HG03442 (cell line): ENCODE measurements at regions not wholly inside any gene's neighbourhood (a gene's known extent, or its start where the extent isn't known, plus 50 kb on each side); places are given as distances from the start of the nearest gene placed in this dataset.
"Not testable (repeated sequence)": the region's sequence is repeated elsewhere in the genome, so short reads cannot be mapped to it uniquely, and the experiment has no call there.

Experiments
- ATAC-seq: cut with Tn5 transposase; IDR thresholded peaks from one replicate; pipeline ENCODE4 v1.9.1; 2021; ENCODE audit warnings: mild to moderate bottlenecking, moderate library complexity; ENCODE audit not compliant: unreplicated experiment

DNA sequence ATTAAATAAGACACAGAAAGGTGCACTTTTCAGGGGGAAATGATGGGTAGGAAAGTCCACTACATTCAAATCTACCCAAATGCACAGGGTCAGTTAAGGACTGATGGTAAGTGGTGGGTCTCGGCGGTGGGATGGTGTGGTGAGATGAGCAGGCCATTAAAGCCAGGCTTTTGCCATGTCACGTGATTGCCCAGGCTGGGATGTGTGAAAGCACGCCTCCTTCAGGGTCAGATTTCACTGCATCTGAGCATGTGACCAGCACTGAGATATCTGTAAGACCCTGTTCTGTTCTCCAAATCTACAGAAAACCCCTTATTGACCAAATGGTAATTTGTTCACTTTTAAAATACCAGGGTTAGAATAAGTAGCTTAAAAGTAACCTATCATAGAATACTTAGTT, 301.5 kb downstream of the MEX3B start:
- no peak for ATAC-seq

DNA sequence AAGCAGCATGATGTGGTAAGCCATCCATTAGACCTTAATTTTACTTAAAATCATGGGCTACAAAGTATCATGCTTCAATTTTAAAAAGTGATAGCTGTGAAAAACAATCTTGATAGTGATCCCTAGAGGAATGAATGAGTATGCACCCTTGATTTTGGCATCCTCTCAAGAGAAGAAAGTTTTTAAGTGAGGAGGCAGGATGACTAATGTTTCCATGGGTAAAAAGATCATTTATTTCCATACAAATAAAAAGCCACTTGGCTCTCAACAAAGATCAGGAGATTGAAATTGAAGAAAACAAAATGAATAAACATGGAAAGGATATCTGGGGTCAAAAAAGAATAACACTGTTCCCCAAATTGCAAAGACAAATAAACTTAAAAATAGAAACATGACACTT, 305.4 kb downstream of the MEX3B start:
- no peak for ATAC-seq

DNA sequence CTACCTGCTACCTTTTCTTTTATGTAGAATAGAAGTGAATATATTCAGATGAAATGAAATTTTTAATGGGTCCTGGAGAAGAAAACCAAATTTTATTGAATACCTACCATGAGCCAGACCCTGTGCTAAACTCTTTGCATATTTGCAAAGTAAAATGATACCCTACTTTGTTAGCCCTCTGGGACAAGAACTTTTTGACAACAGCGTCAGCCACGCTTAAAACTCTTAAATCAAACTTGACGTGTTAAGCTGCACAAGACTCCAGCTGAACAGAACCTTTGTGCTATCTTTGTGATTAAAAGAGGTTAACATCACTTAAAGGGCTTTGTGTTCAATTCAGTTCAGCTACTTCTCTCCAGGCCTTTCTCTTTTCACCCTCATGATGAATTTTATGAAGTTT, 316.5 kb downstream of the MEX3B start:
- ATAC-seq, result no peak

DNA sequence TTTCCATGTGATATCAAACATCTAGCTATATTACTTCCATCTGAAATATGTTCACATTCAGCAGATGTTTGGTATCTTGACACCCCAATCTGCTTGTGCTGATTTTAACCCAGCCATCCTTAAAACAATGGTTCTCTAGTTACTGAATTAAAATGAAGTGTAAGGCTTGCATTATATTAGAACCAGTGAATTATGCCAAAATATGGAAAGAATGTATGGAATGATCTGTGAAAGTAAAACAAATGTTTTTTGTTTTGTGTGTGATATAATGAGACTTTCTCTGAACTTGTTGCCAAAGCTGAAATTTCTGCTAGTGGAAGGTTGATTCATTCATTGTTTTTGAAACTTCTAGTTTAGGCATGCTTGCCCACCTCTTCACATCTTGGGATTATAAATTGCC, 317.1 kb downstream of the MEX3B start:
- no peak for ATAC-seq

DNA sequence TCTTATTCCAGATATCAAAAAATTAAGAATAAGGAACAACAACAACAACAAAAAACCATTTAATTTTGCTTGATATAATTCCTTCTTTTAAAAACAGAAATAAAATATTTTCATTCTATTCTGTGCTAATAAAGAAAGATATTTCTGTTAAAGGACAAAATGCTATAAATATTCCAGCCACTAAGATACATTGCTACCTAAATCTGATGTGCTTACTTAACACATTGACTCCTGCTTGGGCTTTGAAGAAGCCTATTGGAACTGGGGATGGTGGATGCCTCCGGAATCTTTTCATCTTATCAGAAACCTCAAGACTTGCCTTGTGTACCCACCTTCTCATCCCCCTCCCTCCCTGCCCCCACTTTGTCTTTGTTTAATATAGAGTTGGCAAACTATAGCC, 320.2 kb downstream of the MEX3B start:
- no peak for ATAC-seq

DNA sequence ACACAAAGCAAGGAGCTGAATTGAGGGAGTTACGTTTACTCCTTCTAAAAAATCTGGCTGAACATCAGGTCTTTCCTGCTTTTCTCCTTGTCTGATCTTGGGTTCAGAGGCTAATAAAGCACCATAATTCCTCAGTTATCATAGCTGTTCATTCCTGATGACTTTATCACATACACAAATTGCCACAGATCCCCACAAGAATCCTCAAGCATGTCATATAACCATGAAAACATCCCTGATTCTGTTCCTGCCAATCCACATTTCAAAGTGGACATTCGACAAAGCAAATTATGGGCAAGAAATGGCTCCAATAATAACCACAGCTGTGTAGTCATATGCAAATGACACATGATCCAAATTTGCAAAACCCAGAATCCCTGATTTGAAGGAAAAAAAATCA, 321.3 kb downstream of the MEX3B start:
- ATAC-seq, result no peak

DNA sequence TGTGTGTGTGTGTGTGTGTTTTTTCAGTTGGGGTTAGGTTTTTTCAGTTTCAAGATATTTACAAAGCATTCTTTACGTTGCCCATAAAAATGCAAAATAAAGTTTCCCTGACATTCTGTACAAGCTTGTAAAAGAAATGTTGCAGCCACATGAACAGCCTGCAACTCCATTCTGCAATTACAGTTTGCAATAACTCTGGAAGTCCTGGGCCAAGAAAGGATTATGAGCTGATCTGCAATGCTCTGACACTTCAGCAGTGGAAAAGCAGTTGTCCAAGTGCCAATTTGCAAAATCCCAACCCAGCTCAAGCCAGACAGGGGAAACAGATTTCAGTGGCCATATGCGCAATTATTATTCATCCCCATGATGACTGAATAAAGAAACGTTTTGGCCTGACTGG, 322.1 kb downstream of the MEX3B start:
- ATAC-seq, result no peak

DNA sequence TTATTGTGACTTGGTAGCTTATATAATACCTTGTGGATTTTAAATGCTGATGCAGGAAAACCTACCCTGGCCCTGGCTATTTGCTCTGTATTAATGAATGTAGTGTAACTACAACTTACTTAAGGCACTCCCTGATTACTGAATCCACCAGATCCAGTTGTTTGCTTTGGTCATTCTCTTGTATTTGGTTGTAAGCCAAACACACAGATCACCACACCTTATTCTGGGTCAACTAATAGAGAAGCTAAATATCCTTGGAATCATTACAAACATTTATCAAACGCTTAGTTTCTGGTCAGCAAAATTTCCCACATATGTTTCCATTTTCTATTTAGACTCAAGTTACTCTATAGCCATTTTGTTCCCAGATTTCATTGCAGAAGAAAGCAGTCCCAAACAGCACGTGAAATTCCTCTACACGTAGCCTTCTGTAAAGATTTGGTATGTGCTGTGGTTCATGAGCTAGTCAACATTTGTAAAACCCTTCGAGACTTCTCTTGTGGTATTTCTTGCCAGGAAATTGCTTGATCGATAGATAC, 322.6 kb downstream of the MEX3B start:
- ATAC-seq, result no peak

DNA sequence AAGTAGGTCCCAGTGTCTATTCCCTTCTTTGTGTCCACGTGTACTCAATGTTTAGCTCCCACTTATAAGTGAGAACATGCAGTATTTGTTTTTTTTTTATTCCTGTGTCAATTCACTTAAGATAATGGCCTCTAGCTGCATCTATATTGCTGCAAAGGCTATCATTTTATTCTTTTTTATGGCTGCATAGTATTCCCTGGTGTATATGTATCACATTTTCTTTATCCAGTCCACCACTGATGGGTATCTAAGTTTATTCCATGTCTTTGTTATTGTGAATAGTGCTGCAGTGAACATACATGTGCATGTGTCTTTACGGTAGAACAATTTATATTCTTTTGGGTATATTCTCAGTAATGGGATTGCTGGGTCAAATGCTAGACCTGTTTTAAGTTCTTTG, 329.4 kb downstream of the MEX3B start:
- ATAC-seq, result not testable (repeated sequence)

DNA sequence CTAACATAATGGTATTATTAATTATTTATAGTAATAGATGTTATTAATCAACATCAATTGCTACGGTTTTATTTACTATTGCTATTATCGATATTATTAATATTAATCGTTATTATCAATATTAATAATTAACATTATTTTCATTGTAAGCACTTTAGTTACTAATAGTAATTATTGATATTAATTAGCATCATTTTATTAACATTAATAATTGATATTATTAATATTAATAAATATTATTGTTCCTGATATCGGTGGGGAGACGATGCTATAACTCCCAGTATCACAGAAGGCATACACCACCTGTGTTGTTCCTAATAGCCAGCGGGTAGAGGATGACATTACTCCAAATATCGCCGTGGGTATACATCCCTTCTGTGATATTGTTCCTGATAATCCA, 335.5 kb downstream of the MEX3B start:
- ATAC-seq, result no peak

DNA sequence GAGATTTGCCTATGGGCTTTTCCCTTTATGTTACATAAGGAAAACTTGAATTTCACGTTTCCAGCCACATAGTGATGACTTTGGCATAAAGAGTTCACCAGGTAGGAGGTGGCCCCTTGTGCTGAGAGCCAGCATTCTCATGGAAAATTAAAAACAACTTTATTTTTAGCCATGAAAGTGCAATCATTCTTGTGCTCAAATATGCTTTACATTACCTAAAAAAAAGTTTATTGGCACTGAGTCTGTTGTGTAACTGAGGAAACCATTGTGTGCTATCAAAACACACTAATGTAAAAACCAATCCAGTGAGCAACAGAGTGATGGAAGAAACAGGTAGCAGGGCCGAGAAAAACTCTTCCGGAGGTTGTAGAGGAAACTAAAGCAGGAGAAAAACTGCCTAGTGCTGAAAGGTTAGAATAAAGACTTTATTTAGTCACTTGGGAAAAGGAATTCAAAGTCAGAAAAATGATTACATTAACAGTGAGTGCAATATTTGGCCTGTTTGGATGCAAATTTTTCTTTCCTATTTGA, 332.9 kb upstream of the TMC3 start:
- not testable (repeated sequence) for ATAC-seq

DNA sequence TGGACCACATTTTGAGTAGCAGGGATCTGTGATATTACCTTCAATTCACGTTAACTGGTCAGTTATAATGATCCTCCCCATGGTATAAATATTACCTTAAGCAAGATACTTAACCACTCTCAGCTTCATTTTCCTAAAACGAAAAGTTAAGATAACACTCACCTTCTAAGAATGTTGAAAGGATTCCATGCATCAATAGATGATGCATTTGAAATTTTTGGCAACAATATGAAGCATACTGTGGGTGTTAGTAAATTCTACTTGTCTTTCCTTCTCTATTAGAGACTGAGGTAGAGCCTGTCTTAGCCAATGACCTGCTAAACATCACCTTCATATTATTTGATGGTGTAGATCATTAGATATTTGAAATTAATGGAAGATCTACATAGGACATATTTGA, 331.7 kb upstream of the TMC3 start:
- ATAC-seq, result not testable (repeated sequence)

DNA sequence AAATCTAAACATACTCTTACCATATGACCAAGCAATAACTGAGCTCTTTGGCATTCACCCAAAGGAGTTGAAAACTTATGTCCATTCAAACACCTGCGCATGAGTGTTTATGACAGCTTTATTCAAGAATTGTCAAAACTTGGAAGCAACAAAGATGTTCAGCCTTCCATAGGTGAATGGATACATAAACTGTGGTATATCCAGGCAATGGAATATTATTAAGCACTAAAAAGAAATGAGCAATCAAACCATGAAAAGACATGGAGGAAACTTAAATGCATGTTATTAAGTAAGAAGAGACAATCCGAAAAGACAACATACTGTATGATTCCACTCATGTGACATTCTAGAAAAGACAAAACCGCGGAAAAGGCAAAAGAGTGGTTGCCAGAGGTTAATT, 312.0 kb upstream of the TMC3 start:
- ATAC-seq, result no peak

DNA sequence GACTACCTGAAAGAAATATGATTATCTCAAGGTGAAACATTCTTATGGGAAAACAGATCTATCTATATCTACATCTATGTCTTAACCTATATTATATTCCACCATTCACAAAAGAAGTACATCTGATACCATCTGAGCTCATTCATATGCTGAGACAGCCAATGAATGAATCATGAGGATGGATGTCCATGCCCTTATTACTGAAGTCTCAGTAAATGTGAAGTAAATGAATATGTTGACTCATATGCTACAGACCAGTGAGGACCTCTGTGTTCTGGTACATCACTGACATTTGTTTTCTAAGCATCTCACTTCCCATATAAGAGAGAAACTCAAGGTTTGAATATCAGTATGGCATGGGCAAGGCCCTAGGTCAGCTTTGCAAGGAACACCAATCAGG, 311.2 kb upstream of the TMC3 start:
- ATAC-seq, result no peak

DNA sequence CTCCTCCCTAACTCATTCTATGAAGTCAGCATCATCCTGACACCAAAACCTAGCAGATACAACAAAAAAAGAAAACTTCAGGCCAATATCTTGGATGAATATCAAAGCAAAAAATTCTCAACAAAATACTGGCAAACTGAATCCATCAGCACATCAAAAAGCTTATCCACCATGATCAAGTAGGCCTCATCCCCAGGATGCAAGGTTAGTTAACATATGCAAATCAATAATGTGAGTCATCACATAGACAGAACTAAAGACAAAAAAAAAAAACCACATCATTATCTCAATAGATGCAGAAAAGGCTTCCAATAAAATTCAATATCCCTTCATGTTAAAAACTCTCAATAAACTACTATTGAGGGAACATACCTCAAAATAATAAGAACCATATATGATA, 306.8 kb upstream of the TMC3 start:
- ATAC-seq, result no peak

DNA sequence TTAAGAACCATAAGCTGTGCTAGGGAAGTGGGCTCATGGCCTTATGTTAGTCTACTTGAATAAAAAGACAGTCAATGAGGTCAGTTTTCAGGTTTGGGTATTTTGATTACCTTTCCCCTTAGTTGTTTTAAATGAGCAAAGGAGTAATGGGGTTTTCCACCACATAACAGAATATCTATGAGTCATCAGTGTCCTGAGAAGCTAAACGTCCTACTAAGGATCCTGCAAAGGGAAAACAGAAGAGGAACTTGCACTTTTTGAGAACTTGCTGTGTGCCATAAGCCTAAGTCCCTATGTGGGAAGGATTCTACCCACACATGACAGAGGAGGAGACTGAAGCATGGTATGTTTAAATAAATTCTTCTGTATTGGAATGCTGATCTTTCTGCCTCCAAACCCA, 292.8 kb upstream of the TMC3 start:
- ATAC-seq, result no peak

DNA sequence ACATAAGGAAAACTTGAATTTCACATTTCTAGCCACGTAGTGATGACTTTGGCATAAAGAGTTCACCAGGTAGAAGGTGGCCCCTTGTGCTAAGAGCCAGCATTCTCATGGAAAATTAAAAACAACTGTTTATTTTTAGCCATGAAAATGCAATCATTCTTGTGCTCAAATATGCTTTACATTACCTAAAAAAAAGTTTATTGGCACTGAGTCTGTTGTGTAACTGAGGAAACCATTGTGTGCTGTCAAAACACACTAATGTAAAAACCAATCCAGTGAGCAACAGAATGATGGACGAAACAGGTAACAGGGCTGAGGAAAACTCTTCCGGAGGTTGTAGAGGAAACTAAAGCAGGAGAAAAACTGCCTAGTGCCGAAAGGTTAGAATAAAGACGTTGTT, 287.0 kb upstream of the TMC3 start:
- ATAC-seq, result no peak

DNA sequence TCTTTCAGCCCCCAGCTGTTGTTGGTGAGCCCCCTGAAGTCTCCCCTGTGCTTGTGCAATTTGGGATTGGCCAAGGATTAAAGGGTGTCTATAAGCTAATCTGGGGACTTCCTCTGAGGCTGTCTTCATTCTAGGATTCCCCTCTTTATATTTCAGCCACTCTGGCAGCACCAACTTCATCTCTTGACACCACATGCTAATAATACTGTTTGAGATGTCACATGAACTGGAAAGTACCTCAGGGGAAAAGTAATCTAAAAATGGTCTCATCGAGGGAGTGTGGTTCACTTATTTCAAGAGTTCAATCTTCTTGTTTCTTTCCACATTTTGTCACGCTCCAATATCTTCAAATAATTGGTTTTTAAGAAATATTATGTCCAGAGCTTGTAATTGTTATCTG, 279.2 kb upstream of the TMC3 start:
- no peak for ATAC-seq

DNA sequence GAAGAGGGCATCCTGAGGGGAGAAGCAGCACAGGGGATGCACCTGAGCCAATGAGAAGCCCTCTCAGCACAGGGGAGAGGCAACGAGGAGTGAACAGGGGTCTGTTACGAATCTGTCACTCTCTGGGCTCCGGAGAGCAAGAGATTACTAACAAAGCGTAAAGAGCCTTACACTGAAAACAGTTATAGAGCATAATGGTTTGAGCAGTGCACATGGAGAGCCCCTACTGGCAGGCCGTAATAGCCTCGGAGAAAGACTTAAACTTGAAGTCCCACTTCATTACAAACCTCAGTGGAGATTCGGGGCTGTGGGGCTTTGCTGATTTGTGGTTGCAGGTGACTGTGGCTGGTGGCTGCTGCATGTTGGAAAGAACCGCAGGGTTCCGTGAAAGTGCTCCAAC, 271.5 kb upstream of the TMC3 start:
- ATAC-seq, result no peak

DNA sequence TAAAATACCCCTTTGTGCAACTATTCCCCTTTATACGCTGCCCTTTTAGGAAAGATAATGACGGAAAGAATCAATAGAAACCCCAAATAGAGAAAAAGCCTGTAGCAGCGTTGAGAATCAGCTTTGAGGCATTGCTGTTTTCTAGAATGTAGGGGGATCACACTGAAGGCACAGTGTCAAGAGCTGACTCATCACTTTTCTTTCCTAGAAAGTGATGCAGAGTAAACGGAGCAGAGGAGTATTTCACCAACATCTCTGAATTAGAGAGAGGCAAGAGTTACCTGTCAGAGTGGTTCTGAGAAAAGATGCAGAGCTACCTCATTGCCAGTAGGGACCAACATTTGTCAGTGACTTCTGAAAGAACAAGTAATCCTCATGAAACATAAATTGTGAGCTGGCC, 269.8 kb upstream of the TMC3 start:
- ATAC-seq, result no peak

DNA sequence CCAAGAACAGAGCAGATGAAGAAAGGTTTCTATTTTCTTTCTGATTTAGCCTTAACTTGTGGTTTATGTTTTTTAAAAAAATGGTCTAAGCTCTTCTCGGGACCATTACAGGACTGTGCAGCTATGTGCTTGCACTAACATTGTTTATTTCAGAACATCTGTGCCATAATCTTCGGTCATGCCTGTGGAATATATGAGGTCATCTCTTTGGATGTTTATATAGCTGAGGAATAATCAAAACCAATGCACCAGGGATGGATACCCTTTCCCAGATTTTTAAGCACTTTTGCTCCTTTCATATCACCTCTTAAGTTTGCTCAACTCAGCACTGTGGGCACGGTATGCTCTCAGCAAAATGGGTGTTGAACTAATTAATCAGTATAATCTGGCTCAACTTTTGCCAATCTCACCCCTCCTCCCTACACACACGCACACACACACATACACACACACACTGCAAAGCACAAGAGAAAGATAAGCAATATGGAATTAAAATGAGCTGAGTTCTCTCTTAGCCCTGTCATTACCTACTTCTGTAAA, 268.5 kb upstream of the TMC3 start:
- ATAC-seq, result no peak

DNA sequence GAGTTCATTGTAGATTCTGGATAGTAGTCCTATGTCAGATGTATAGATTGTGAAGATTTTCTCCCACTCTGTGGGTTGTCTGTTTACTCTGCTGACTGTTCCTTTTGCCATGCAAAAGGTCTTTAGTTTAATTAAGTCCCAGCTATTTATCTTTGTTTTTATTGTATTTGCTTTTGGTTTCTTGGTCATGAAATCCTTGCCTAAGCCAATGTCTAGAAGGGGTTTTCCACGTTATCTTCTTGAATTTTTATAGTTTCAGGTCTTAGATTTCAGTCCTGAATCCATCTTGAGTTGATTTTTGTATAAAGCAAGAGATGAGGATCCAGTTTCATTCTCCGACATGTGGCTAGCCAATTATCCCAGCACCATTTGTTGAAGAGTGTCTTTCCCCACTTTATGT, 262.1 kb upstream of the TMC3 start:
- ATAC-seq, result not testable (repeated sequence)

DNA sequence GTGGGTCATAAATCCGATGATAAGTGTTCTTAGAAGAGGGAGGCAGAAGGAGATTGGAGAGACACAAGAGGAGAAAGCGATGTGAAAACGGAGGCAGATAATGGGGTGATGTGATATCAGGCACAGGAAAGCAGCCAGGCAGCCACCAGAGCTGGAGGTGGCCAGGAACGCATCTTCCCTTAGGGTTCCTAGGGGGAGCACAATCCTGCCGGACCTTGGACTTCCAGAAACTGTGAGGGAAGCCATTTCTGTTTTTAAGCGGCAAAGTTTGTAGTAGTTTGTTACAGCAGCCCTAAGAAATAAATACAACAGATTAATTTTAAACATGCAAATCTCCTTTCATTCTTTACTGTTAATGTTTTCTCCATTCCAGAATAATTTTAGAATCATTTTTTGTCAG, 259.9 kb upstream of the TMC3 start:
- ATAC-seq, result no peak
